WTC11 (cell line): ENCODE measurements at regions not wholly inside any gene's neighbourhood (a gene's known extent, or its start where the extent isn't known, plus 50 kb on each side); places are given as distances from the start of the nearest gene placed in this dataset.

Experiments
- ATAC-seq: fragments of 200-7000 bp; cut with Tn5 transposase; 2 replicates; pipeline ENCODE4 v1.10.0; 2021; ENCODE audit warnings: mild to moderate bottlenecking, moderate library complexity
- CTCF ChIA-PET: fragments of 300-600 bp; sonication (Branson Sonifier 250); formaldehyde crosslinking; loops from one replicate; lab custom pipeline; 2021; ENCODE audit warnings: antibody characterized with exemption; lab: Charles Lee
- POLR2A ChIA-PET: fragments of 350-600 bp; sonication (Branson Sonifier 250); formaldehyde crosslinking; loops from one replicate; lab custom pipeline; 2021; ENCODE audit warnings: antibody characterized with exemption; lab: Charles Lee
- DNase-seq: peaks from one replicate; pipeline ENCODE4 v3.0.0; 2021; ENCODE audit warnings: low spot score
- H3K27ac Mint-ChIP-seq: 2 replicates; pipeline ENCODE4 v1.8.0; 2021; ENCODE audit warnings: mixed read lengths
- H3K27me3 Mint-ChIP-seq: 2 replicates; pipeline ENCODE4 v1.8.0; 2021; ENCODE audit warnings: low read depth, mild to moderate bottlenecking, moderate library complexity, mixed read lengths
- H3K36me3 Mint-ChIP-seq: 2 replicates; pipeline ENCODE4 v1.8.0; 2021; ENCODE audit warnings: mixed read lengths
- H3K4me1 Mint-ChIP-seq: 2 replicates; pipeline ENCODE4 v1.8.0; 2022; ENCODE audit warnings: mixed read lengths
- H3K4me3 Mint-ChIP-seq: 2 replicates; pipeline ENCODE4 v1.8.0; 2021; ENCODE audit warnings: mild to moderate bottlenecking, moderate library complexity, mixed read lengths
- H3K9me3 Mint-ChIP-seq: 2 replicates; pipeline ENCODE4 v1.8.0; 2021; ENCODE audit warnings: mixed read lengths
- CBFB ChIP-seq: sonication (generic); formaldehyde crosslinking; IDR thresholded peaks from 2 replicates; pipeline ENCODE4 v1.8.1; 2022; ENCODE audit warnings: mild to moderate bottlenecking, low read depth, missing genetic modification reagents
- E2F4 ChIP-seq: sonication (generic); formaldehyde crosslinking; IDR thresholded peaks from 2 replicates; pipeline ENCODE4 v1.8.1; 2022; ENCODE audit warnings: low read depth, mild to moderate bottlenecking, moderate library complexity, missing genetic modification reagents, borderline replicate concordance
- EMX1 ChIP-seq: fragments of 250-450 bp; sonication (Bioruptor Pico); IDR thresholded peaks from 2 replicates; pipeline ENCODE4 v1.8.0; 2021; ENCODE audit warnings: mild to moderate bottlenecking
- FOXK1 ChIP-seq: sonication (generic); formaldehyde crosslinking; IDR thresholded peaks from 2 replicates; pipeline ENCODE4 v1.8.0; 2022; ENCODE audit warnings: mild to moderate bottlenecking, moderate library complexity, missing genetic modification reagents
- IRF2 ChIP-seq: sonication (generic); formaldehyde crosslinking; IDR thresholded peaks from 2 replicates; pipeline ENCODE4 v1.8.0; 2022; ENCODE audit warnings: low read depth, missing genetic modification reagents, borderline replicate concordance
- KAT7 ChIP-seq: sonication (generic); formaldehyde crosslinking; IDR thresholded peaks from 2 replicates; pipeline ENCODE4 v1.8.1; 2023; ENCODE audit warnings: missing genetic modification reagents, mild to moderate bottlenecking, borderline replicate concordance
- MLX ChIP-seq: sonication (generic); formaldehyde crosslinking; IDR thresholded peaks from 2 replicates; pipeline ENCODE4 v1.8.1; 2023; ENCODE audit warnings: mild to moderate bottlenecking, missing genetic modification reagents, moderate library complexity
- NR3C1 ChIP-seq: sonication (generic); formaldehyde crosslinking; conservative IDR thresholded peaks from 2 replicates; pipeline ENCODE4 v1.8.1; 2023; ENCODE audit warnings: low read depth, mild to moderate bottlenecking, missing genetic modification reagents
- RELA ChIP-seq: sonication (generic); formaldehyde crosslinking; IDR thresholded peaks from 2 replicates; pipeline ENCODE4 v1.8.1; 2022; ENCODE audit warnings: missing genetic modification reagents, mild to moderate bottlenecking, borderline replicate concordance
- ZBTB43 ChIP-seq: sonication (generic); formaldehyde crosslinking; IDR thresholded peaks from 2 replicates; pipeline ENCODE4 v1.8.1; 2023; ENCODE audit warnings: mild to moderate bottlenecking, missing genetic modification reagents
- ZNF121 ChIP-seq: sonication (generic); formaldehyde crosslinking; IDR thresholded peaks from 2 replicates; pipeline ENCODE4 v1.8.0; 2023; ENCODE audit warnings: missing genetic modification reagents
- ZNF138 ChIP-seq: sonication (generic); formaldehyde crosslinking; conservative IDR thresholded peaks from 2 replicates; pipeline ENCODE4 v1.8.1; 2022; ENCODE audit warnings: mild to moderate bottlenecking, moderate library complexity, missing genetic modification reagents
- ZNF219 ChIP-seq: sonication (generic); formaldehyde crosslinking; IDR thresholded peaks from 2 replicates; pipeline ENCODE4 v1.8.0; 2023; ENCODE audit warnings: missing genetic modification reagents, mild to moderate bottlenecking, borderline replicate concordance
- TF ChIP-seq, protein P1 (sequence below): fragments of 200-600 bp; IDR thresholded peaks from 2 replicates; pipeline ENCODE4 v1.8.0; 2022; ENCODE audit warnings: antibody characterized with exemption
- TF ChIP-seq, protein P2 (sequence below): sonication (generic); formaldehyde crosslinking; IDR thresholded peaks from 2 replicates; pipeline ENCODE4 v1.8.1; 2022; ENCODE audit warnings: mild to moderate bottlenecking, moderate library complexity, missing genetic modification reagents
- TF ChIP-seq, protein P3 (sequence below): sonication (generic); formaldehyde crosslinking; IDR thresholded peaks from 2 replicates; pipeline ENCODE4 v1.8.0; 2022; ENCODE audit warnings: mild to moderate bottlenecking, missing genetic modification reagents
- TF ChIP-seq, protein P4 (sequence below): sonication (generic); formaldehyde crosslinking; IDR thresholded peaks from 2 replicates; pipeline ENCODE4 v1.8.0; 2022; ENCODE audit warnings: mild to moderate bottlenecking, missing genetic modification reagents
- TF ChIP-seq, protein P5 (sequence below): sonication (generic); formaldehyde crosslinking; IDR thresholded peaks from 2 replicates; pipeline ENCODE4 v1.8.1; 2022; ENCODE audit warnings: mild to moderate bottlenecking, missing genetic modification reagents, moderate library complexity, borderline replicate concordance
- TF ChIP-seq, protein P6 (sequence below): sonication (generic); formaldehyde crosslinking; IDR thresholded peaks from 2 replicates; pipeline ENCODE4 v1.8.0; 2022; ENCODE audit warnings: mild to moderate bottlenecking, missing genetic modification reagents

DNA sequence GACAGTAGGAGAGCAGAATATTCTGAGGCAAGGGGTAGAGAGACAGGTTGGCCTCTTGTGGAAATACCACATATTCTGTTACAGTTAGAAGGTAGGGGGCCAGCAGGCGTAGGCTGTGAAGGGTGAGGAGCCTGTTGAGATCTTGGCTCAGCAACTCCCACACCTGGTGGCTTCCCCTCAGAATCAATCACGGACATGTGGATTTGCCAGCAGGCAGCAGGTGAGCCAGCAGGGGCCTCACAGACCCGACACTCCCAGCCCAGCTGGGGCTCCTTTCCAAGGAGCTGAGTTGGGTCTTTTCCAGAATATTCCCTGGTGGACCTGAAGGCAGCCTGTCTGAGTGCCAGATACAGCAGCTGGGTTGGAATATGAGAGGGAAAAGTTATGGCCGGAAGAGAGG, 150.0 kb upstream of the CRY1 start:
- TF ChIP-seq MLX (CRISPR knock-in tag) (no peak), E2F4 (no peak), NR3C1 (CRISPR knock-in tag) (no peak), FOXK1 (CRISPR knock-in tag) (no peak), KAT7 (CRISPR knock-in tag) (no peak), RELA (CRISPR knock-in tag) (no peak), IRF2 (CRISPR knock-in tag) (no peak), EMX1 (CRISPR knock-in tag) (no peak), ZNF219 (CRISPR knock-in tag) (no peak), ZBTB43 (CRISPR knock-in tag) (no peak), ZNF138 (CRISPR knock-in tag) (no peak), ZNF121 (CRISPR knock-in tag) (no peak), CBFB (CRISPR knock-in tag) (no peak)
- TF ChIP-seq, protein P1, sequence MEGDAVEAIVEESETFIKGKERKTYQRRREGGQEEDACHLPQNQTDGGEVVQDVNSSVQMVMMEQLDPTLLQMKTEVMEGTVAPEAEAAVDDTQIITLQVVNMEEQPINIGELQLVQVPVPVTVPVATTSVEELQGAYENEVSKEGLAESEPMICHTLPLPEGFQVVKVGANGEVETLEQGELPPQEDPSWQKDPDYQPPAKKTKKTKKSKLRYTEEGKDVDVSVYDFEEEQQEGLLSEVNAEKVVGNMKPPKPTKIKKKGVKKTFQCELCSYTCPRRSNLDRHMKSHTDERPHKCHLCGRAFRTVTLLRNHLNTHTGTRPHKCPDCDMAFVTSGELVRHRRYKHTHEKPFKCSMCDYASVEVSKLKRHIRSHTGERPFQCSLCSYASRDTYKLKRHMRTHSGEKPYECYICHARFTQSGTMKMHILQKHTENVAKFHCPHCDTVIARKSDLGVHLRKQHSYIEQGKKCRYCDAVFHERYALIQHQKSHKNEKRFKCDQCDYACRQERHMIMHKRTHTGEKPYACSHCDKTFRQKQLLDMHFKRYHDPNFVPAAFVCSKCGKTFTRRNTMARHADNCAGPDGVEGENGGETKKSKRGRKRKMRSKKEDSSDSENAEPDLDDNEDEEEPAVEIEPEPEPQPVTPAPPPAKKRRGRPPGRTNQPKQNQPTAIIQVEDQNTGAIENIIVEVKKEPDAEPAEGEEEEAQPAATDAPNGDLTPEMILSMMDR = no peak
- TF ChIP-seq, protein P2, sequence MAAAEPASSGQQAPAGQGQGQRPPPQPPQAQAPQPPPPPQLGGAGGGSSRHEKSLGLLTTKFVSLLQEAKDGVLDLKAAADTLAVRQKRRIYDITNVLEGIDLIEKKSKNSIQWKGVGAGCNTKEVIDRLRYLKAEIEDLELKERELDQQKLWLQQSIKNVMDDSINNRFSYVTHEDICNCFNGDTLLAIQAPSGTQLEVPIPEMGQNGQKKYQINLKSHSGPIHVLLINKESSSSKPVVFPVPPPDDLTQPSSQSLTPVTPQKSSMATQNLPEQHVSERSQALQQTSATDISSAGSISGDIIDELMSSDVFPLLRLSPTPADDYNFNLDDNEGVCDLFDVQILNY (CRISPR knock-in tag) = no peak
- TF ChIP-seq, protein P3, sequence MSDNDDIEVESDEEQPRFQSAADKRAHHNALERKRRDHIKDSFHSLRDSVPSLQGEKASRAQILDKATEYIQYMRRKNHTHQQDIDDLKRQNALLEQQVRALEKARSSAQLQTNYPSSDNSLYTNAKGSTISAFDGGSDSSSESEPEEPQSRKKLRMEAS = no peak
- TF ChIP-seq, protein P4, sequence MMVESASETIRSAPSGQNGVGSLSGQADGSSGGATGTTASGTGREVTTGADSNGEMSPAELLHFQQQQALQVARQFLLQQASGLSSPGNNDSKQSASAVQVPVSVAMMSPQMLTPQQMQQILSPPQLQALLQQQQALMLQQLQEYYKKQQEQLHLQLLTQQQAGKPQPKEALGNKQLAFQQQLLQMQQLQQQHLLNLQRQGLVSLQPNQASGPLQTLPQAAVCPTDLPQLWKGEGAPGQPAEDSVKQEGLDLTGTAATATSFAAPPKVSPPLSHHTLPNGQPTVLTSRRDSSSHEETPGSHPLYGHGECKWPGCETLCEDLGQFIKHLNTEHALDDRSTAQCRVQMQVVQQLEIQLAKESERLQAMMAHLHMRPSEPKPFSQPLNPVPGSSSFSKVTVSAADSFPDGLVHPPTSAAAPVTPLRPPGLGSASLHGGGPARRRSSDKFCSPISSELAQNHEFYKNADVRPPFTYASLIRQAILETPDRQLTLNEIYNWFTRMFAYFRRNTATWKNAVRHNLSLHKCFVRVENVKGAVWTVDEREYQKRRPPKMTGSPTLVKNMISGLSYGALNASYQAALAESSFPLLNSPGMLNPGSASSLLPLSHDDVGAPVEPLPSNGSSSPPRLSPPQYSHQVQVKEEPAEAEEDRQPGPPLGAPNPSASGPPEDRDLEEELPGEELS (CRISPR knock-in tag) = no peak
- TF ChIP-seq, protein P5, sequence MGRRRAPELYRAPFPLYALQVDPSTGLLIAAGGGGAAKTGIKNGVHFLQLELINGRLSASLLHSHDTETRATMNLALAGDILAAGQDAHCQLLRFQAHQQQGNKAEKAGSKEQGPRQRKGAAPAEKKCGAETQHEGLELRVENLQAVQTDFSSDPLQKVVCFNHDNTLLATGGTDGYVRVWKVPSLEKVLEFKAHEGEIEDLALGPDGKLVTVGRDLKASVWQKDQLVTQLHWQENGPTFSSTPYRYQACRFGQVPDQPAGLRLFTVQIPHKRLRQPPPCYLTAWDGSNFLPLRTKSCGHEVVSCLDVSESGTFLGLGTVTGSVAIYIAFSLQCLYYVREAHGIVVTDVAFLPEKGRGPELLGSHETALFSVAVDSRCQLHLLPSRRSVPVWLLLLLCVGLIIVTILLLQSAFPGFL (CRISPR knock-in tag) = no peak
- TF ChIP-seq, protein P6, sequence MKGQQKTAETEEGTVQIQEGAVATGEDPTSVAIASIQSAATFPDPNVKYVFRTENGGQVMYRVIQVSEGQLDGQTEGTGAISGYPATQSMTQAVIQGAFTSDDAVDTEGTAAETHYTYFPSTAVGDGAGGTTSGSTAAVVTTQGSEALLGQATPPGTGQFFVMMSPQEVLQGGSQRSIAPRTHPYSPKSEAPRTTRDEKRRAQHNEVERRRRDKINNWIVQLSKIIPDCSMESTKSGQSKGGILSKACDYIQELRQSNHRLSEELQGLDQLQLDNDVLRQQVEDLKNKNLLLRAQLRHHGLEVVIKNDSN (CRISPR knock-in tag) = no peak
- no peak overlapping the region for H3K27ac Mint-ChIP-seq
- peaks cover 3% of the 10 kb centered on the region; the same call in 1 of the 2 replicates for H3K9me3 Mint-ChIP-seq
- CTCF ChIA-PET = no interaction called here
- ATAC-seq (no peak; the same call in 1 of the 2 replicates), DNase-seq (no peak)
- peaks cover 17% of the 10 kb centered on the region for H3K4me1 Mint-ChIP-seq
- no peak overlapping the region for H3K4me3 Mint-ChIP-seq
- POLR2A ChIA-PET = no interaction called here
- H3K27me3 Mint-ChIP-seq = no peaks in the 10 kb centered on the region; the same call in 1 of the 2 replicates
- no peaks in the 10 kb centered on the region for H3K36me3 Mint-ChIP-seq
